ENCODE measurements at regions not wholly inside any gene's neighbourhood (a gene's known extent, or its start where the extent isn't known, plus 50 kb on each side); places are given as distances from the start of the nearest gene placed in this dataset.

GRCh38 chr10:64011912-64012714 is 490.9 kb downstream of the REEP3 start:
- no peak for TF ChIP-seq CTCF (IDR thresholded peaks at IDR 0.05)
- Mint-ChIP-seq H3K36me3 (ENCODE audit: low read depth) (no peaks in the 10 kb centered on the region), H3K27me3 (ENCODE audit: low read depth) (no peaks in the 10 kb centered on the region), H3K4me1 (ENCODE audit: low read depth) (peaks cover 7% of the 10 kb centered on the region), H3K4me3 (ENCODE audit: unreplicated experiment) (no peak overlapping the region), H3K27ac (ENCODE audit: unreplicated experiment) (no peak overlapping the region), H3K9me3 (ENCODE audit: low read depth) (peaks cover 9% of the 10 kb centered on the region)
- DNase-seq (ENCODE audit: low spot score), result no peak

GRCh38 chr10:64014281-64014680 is 493.1 kb downstream of the REEP3 start:
- H3K27me3 Mint-ChIP-seq (ENCODE audit: low read depth), result no peaks in the 10 kb centered on the region
- DNase-seq (ENCODE audit: low spot score), result no peak

GRCh38 chr10:64023926-64024470 is 502.8 kb downstream of the REEP3 start:
- TF ChIP-seq CTCF (IDR thresholded peaks at IDR 0.05), result no peak
- no peaks in the 10 kb centered on the region for H3K4me1 Mint-ChIP-seq (ENCODE audit: low read depth)
- no peak overlapping the region for H3K4me3 Mint-ChIP-seq (ENCODE audit: unreplicated experiment)
- H3K27ac Mint-ChIP-seq (ENCODE audit: unreplicated experiment), result no peak overlapping the region
- DNase-seq (ENCODE audit: low spot score), result no peak
- no peaks in the 10 kb centered on the region for H3K27me3 Mint-ChIP-seq (ENCODE audit: low read depth)
- H3K36me3 Mint-ChIP-seq (ENCODE audit: low read depth), result peaks cover 4% of the 10 kb centered on the region
- H3K9me3 Mint-ChIP-seq (ENCODE audit: low read depth), result peaks cover 18% of the 10 kb centered on the region

More at GRCh38 chr10:64014281-64014680, 493.1 kb downstream of the REEP3 start:
- H3K27ac Mint-ChIP-seq (ENCODE audit: unreplicated experiment), result no peak overlapping the region
- TF ChIP-seq CTCF (IDR thresholded peaks at IDR 0.05), result no peak
- no peaks in the 10 kb centered on the region for H3K36me3 Mint-ChIP-seq (ENCODE audit: low read depth)
- no peak overlapping the region for H3K4me3 Mint-ChIP-seq (ENCODE audit: unreplicated experiment)
- peaks cover 7% of the 10 kb centered on the region for H3K4me1 Mint-ChIP-seq (ENCODE audit: low read depth)
- H3K9me3 Mint-ChIP-seq (ENCODE audit: low read depth), result peaks cover 11% of the 10 kb centered on the region

GRCh38 chr10:64033711-64034110 is 512.5 kb downstream of the REEP3 start:
- no peaks in the 10 kb centered on the region for H3K27me3 Mint-ChIP-seq (ENCODE audit: low read depth)
- no peak for TF ChIP-seq CTCF (IDR thresholded peaks at IDR 0.05)
- H3K9me3 Mint-ChIP-seq (ENCODE audit: low read depth), result no peaks in the 10 kb centered on the region
- H3K27ac Mint-ChIP-seq (ENCODE audit: unreplicated experiment), result no peak overlapping the region
- H3K4me1 Mint-ChIP-seq (ENCODE audit: low read depth), result peaks cover 13% of the 10 kb centered on the region
- H3K4me3 Mint-ChIP-seq (ENCODE audit: unreplicated experiment), result no peak overlapping the region
- no peaks in the 10 kb centered on the region for H3K36me3 Mint-ChIP-seq (ENCODE audit: low read depth)
- DNase-seq (ENCODE audit: low spot score), result no peak

- H3K27ac Mint-ChIP-seq (ENCODE audit: unreplicated experiment), result no peak overlapping the region
- H3K4me1 Mint-ChIP-seq (ENCODE audit: low read depth), result peaks cover 18% of the 10 kb centered on the region
- no peaks in the 10 kb centered on the region for H3K36me3 Mint-ChIP-seq (ENCODE audit: low read depth)
- TF ChIP-seq CTCF (IDR thresholded peaks at IDR 0.05), result no peak
- H3K4me3 Mint-ChIP-seq (ENCODE audit: unreplicated experiment), result no peak overlapping the region
- peaks cover 2% of the 10 kb centered on the region for H3K27me3 Mint-ChIP-seq (ENCODE audit: low read depth)
- DNase-seq (ENCODE audit: low spot score), result no peak
- no peaks in the 10 kb centered on the region for H3K9me3 Mint-ChIP-seq (ENCODE audit: low read depth)
These were observed 515.2 kb downstream of the REEP3 start for GRCh38 chr10:64036321-64036930.
